GM12865 (cell line): ENCODE measurements at regions not wholly inside any gene's neighbourhood (a gene's known extent, or its start where the extent isn't known, plus 50 kb on each side); places are given as distances from the start of the nearest gene placed in this dataset.
A peak's percentile ranks its signal among the peaks of the same experiment; 100 is the strongest.

Source experiments
- DNase-seq: peaks from one replicate; pipeline ENCODE4 v3.0.0; 2010; ENCODE audit warnings: low read depth
- H3K4me3 ChIP-seq: 2 replicates; pipeline ENCODE4 v1.5.1; 2011; ENCODE audit warnings: mild to moderate bottlenecking, low read depth, low read length, control low read depth
- TF ChIP-seq, protein P1 (sequence below): IDR thresholded peaks from 2 replicates; pipeline ENCODE4 v1.5.1; 2011; ENCODE audit warnings: low read length, control low read depth, low read depth, inconsistent platforms; ENCODE audit not compliant: insufficient read depth; ENCODE audit errors: missing control alignments

DNA sequence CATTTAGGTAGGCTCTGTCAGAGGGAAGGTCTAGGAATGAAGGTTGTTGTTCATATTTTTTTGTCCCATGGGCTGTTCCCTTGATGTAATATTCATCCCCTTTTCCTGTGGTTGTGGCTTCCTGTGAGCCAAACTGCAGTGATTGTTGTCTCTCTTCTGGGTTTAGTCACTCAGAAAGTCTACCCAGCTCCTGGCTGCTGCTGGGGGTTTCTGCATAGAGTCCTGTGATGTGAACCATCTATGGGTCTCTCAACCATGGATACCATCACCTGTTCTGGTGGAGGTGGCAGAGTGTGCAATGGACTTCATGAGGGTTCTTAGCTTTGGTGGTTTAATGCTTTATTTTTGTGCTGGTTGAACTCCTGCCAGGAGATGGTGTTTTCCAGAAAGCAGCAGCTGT is 122.8 kb downstream of the ZC4H2 start:
- DNase-seq, result no peak
- no peak overlapping the region for H3K4me3 ChIP-seq
- TF ChIP-seq, protein P1, sequence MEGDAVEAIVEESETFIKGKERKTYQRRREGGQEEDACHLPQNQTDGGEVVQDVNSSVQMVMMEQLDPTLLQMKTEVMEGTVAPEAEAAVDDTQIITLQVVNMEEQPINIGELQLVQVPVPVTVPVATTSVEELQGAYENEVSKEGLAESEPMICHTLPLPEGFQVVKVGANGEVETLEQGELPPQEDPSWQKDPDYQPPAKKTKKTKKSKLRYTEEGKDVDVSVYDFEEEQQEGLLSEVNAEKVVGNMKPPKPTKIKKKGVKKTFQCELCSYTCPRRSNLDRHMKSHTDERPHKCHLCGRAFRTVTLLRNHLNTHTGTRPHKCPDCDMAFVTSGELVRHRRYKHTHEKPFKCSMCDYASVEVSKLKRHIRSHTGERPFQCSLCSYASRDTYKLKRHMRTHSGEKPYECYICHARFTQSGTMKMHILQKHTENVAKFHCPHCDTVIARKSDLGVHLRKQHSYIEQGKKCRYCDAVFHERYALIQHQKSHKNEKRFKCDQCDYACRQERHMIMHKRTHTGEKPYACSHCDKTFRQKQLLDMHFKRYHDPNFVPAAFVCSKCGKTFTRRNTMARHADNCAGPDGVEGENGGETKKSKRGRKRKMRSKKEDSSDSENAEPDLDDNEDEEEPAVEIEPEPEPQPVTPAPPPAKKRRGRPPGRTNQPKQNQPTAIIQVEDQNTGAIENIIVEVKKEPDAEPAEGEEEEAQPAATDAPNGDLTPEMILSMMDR, result no peak

DNA sequence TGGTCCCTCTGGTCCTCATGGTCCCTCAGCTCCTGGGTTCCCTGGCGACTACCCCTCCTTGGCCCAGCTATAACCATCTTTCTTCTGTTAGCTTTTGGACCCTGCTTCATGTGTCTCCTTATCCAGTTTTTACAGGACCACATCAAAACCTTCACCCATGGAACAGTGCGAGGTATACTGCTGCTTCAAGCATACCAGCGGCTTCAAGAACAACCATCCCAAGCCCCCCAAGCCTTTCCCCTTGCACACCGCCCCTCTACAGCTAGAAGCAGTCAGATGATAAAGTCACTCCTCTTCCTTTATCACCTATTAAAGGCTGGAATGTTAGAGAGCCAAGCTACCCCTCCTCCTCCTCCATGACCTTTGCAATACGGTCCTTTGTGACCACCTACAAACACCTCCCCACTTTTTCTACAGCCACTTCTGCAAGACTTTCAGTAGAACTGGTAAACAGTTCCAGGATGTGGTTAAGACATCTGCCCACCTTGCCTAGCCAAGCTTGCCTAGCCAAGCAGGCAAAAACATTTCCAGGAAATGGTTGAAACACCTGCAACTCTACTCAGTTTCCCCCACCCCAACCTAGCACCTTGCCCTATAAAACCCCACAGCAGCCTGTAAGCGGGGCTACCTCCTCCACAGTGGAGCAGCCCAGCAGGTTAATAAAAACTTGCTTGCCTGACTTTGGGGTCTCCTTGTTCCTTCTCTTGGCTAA is 125.7 kb downstream of the ZC4H2 start:
- TF ChIP-seq, protein P1, result no peak
- peak; percentile 59 for DNase-seq
- no peak overlapping the region for H3K4me3 ChIP-seq

DNA sequence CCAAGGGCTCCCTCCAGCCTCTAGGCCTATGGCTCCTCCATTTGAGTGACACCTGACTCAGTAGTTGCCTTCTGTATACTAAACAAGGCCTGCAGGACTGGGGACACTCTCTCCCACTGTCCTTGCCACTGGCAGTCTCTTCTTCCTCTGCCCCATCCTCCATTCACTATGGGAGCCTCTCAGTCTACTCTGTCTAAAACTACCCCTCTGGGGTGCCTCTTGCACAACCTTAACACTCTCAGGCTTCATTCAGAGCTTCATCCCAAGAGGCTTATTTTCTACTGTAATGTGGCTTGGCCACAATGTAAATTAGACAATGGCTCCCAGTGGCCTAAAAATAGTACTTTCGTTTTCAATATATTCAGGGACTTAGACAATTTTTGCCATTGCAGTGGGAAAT is 133.0 kb downstream of the ZC4H2 start:
- TF ChIP-seq, protein P1, result no peak
- H3K4me3 ChIP-seq, result no peak overlapping the region

DNA sequence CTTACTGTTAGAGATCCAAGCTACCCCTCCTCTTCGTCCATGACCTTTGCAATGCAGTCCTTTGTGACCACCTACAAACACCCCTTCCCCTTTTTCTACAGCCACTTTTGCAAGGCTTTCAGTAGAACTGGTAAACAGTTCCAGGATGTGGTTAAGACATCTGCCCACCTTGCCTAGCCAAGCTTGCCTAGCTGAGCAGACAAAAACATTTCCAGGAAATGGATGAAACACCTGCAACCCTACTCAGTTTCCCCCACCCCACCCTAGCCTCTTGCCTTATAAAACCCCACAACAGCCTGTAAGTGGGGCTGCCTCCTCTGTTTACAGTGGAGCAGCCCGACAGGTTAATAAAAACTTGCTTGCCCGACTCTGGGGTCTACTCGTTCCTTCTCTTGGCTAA is 133.8 kb downstream of the ZC4H2 start:
- TF ChIP-seq, protein P1, result no peak
- DNase-seq, result peak; percentile 60
- no peak overlapping the region; the same call in 1 of the 2 replicates for H3K4me3 ChIP-seq

More for the DNA sequence above, 133.0 kb downstream of the ZC4H2 start:
- no peak for DNase-seq

DNA sequence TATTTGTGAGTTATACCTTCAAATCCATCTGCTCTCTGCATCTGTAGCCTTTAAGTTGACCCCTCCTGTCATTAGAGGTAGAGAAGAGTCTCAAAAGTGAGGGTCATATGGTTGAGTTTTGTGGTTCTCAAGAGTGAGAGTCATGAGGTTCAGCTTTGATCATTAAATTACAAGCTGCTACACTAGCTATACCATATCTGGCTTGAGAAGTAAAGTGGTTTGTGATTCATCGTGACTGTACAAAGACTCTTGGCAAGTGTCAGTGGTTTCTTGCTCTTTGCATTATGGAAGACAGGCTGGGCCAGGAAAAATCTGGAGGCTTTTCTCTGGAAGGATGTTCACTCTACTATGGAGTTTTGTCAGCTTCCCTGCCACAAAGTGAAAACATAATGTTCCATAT is 170.6 kb downstream of the ZC4H2 start:
- TF ChIP-seq, protein P1, result no peak
- H3K4me3 ChIP-seq, result no peak overlapping the region
- no peak for DNase-seq

DNA sequence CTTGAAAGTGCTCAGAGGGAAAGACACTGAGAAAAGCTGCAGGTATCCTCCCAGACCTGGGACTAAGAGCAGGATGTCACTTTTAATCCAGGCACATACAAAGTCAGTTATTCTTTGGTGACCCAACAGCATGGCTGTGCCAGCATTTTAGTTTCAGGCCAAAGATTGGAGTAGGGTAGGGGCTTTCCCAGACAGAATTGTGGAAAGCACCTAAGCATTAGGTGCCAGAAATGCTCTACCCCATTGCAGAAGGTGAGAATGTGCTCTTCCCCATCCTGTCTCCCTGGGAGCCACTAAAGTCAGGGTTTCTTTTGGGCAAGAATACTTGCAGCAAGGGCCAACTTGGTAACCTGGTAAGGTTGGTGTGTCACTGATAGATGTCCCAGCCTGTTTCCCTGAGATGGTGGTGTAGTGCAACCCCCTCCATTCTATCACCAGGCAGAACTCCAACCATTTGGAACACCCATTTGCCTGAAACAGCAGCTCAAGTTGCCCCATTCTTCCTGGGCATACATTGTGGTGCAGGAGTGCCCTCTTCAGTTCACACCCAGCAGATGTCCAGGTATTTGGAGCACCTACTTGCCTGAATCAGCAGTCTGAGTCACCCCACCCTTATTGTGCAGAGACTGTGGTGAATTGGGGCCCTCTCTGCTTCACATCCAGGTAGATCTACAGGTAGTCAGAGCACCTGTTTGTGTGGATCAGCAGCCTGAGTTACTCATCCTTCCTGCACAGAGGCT is 183.5 kb downstream of the ZC4H2 start:
- TF ChIP-seq, protein P1, result no peak
- H3K4me3 ChIP-seq, result no peak overlapping the region
- DNase-seq, result peak; percentile 15

DNA sequence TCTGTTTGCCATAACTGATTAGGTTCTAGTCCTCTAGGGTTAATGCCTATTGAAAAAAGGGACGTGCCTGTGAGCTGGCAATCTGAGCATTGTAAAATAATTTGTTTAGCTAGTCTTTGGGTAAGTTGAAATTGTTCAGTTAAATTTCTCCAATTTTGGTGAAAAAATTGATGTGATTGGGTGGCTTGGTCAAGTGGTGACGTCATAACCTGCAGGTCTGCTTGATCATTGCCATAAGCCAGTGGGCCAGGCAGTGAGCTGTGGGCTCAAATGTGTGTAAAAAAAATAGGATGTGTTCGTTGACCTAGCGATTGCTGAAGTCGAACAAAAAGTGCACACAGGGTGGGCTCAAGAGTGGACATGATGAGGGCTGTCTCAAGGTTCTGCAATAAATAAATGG is 193.3 kb downstream of the ZC4H2 start:
- TF ChIP-seq, protein P1, result no peak
- no peak for DNase-seq
- H3K4me3 ChIP-seq, result no peak overlapping the region
